ENCODE measurements at regions not wholly inside any gene's neighbourhood (a gene's known extent, or its start where the extent isn't known, plus 50 kb on each side); places are given as distances from the start of the nearest gene placed in this dataset.
"Not testable (repeated sequence)": the region's sequence is repeated elsewhere in the genome, so short reads cannot be mapped to it uniquely, and the experiment has no call there.

DNA sequence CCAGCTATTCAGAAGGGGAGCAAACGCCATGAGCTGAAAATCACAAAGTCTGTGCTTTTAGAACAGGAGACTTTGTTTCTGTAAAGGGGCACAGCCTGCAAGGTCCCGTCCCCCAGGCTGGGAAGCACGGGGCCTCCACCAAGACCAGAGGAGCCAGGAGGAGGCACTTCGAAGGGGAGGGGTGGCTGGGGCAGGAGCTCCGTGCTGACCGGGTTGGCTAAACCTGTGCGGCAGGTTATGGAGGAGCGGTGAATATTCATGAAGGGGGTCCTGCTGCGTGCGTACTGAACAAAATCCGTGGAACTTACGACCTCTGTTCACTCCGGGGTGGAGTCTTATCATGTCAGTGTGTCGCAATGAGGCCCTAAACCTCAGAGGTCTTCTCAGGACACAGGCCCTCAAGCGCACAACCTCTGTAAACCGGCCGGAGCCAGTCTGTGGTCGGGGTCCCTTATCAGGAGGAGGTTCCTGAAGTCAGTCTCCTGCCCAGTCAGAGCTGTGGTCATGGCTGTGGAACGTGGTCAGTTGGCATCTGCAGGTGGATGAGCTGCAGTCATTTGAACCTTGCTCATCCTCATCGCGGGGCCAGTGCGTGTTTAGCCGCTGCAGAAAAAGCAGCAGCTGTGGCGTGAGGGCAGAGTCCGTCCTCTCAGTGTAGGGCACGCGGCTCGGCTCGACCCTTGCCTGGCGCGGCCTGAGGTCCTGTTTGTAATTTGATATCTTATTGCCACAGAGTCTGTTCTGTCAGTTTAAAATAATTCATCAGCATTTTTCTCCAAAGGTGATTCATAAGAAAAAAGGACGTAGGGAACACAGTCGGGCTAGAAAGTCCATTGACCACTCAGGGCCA lies 5507.7 kb upstream of the TPTE start:
- H3K36me3 ChIP-seq (ENCODE audit: control insufficient read depth in 2 of 3, insufficient read depth in 3 of 3, low read length in 3 of 3); H3K9me3 Mint-ChIP-seq; H3K4me1 Mint-ChIP-seq; ATAC-seq; H3K4me1 ChIP-seq (ENCODE audit: control insufficient read depth in 2 of 2, insufficient read depth in 2 of 2, low read length in 2 of 2); H3K9me3 ChIP-seq (ENCODE audit: control insufficient read depth in 2 of 3, low read length in 3 of 3); H3K36me3 Mint-ChIP-seq; H3K27me3 Mint-ChIP-seq; DNase-seq; CTCF ChIA-PET; H3K4me3 Mint-ChIP-seq; H3K27ac ChIP-seq (ENCODE audit: low read depth, low read length); POLR2A ChIA-PET; H3K27ac Mint-ChIP-seq; H3K27me3 ChIP-seq (ENCODE audit: control insufficient read depth in 2 of 2, insufficient read depth in 2 of 2, low read length in 2 of 2); intact Hi-C loops (cut with micrococcal nuclease); H3K4me3 ChIP-seq (ENCODE audit: low read length): not testable (repeated sequence)

DNA sequence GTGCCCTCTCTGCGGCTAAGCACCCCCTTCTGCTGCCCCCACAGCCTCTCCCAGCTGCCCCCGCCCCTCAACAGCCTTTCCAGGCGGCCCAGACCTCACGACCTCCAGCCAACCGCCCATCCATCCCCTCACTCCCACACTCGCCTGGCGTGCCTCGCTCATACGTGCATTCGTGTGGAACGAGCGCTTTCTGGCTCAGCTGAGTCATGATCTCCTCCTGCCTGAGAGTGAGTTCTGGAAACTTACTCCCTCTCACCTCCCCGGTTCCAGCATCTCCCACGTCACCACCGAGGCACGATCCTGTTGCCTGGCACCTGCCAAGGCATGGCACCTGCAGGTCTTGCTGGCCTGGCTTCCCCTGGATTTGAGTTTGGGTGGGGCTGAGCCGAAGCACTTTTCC lies 5506.2 kb upstream of the TPTE start:
- ATAC-seq; intact Hi-C loops (cut with micrococcal nuclease); H3K4me3 Mint-ChIP-seq; H3K9me3 ChIP-seq (ENCODE audit: control insufficient read depth in 2 of 3, low read length in 3 of 3); H3K4me1 ChIP-seq (ENCODE audit: control insufficient read depth in 2 of 2, insufficient read depth in 2 of 2, low read length in 2 of 2); DNase-seq; H3K27me3 ChIP-seq (ENCODE audit: control insufficient read depth in 2 of 2, insufficient read depth in 2 of 2, low read length in 2 of 2); H3K36me3 ChIP-seq (ENCODE audit: control insufficient read depth in 2 of 3, insufficient read depth in 3 of 3, low read length in 3 of 3); CTCF ChIA-PET; H3K36me3 Mint-ChIP-seq; H3K27me3 Mint-ChIP-seq; POLR2A ChIA-PET; H3K9me3 Mint-ChIP-seq; H3K4me1 Mint-ChIP-seq; H3K27ac Mint-ChIP-seq; H3K27ac ChIP-seq (ENCODE audit: low read depth, low read length); H3K4me3 ChIP-seq (ENCODE audit: low read length): not testable (repeated sequence)

DNA sequence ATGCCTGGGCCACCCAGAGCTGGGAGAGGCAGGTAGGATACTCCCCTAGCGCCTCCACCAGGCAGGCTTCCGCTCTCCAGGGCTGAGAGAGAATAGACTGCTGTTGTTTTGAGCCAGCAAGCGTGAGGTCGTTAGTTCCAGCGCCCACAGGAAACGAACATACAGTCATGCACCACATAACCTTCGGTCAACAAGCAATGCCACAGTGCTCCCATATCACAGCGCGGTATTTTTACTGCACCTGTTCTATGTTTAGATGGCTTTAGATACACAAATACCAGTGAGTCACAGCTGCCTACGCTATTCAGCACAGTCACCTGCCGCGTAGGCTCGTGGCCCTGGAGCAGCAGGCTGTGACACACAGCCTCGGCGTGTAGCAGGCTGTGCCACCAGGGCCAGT lies 5502.3 kb upstream of the TPTE start:
- H3K36me3 ChIP-seq (ENCODE audit: control insufficient read depth in 2 of 3, insufficient read depth in 3 of 3, low read length in 3 of 3); H3K4me1 Mint-ChIP-seq; H3K27me3 Mint-ChIP-seq; H3K27me3 ChIP-seq (ENCODE audit: control insufficient read depth in 2 of 2, insufficient read depth in 2 of 2, low read length in 2 of 2); POLR2A ChIA-PET; CTCF ChIA-PET; H3K9me3 Mint-ChIP-seq; H3K4me1 ChIP-seq (ENCODE audit: control insufficient read depth in 2 of 2, insufficient read depth in 2 of 2, low read length in 2 of 2); H3K36me3 Mint-ChIP-seq; H3K27ac Mint-ChIP-seq; H3K27ac ChIP-seq (ENCODE audit: low read depth, low read length); H3K4me3 Mint-ChIP-seq; H3K9me3 ChIP-seq (ENCODE audit: control insufficient read depth in 2 of 3, low read length in 3 of 3); H3K4me3 ChIP-seq (ENCODE audit: low read length); intact Hi-C loops (cut with micrococcal nuclease); DNase-seq: not testable (repeated sequence)
- ATAC-seq: peak; percentile 76

DNA sequence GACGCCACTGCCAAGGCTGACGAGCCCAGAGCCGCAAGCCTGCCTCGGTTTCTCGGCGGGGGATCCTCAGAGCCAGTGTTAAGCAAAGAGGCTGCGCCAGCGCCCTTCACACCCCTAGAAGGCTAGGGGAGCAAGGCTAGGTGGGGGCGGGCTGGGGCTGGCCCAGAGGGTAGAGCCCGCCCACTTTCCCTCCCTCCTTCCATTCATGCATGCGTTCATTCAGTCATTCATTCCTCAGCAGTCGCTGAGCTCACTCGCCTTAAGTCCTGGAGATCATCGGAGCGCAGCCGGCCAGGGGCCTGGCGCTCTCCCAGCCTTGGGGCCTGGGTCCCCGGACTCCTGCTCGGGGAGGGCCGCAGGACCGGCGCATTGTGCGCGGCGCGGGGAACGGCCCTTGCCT lies 5499.6 kb upstream of the TPTE start:
- H3K27me3 ChIP-seq (ENCODE audit: control insufficient read depth in 2 of 2, insufficient read depth in 2 of 2, low read length in 2 of 2); H3K36me3 ChIP-seq (ENCODE audit: control insufficient read depth in 2 of 3, insufficient read depth in 3 of 3, low read length in 3 of 3); H3K36me3 Mint-ChIP-seq; H3K9me3 ChIP-seq (ENCODE audit: control insufficient read depth in 2 of 3, low read length in 3 of 3); H3K4me1 ChIP-seq (ENCODE audit: control insufficient read depth in 2 of 2, insufficient read depth in 2 of 2, low read length in 2 of 2); CTCF ChIA-PET; H3K4me3 Mint-ChIP-seq; intact Hi-C loops (cut with micrococcal nuclease); H3K4me1 Mint-ChIP-seq; H3K27ac ChIP-seq (ENCODE audit: low read depth, low read length); DNase-seq; H3K27me3 Mint-ChIP-seq; H3K27ac Mint-ChIP-seq; H3K4me3 ChIP-seq (ENCODE audit: low read length); POLR2A ChIA-PET; H3K9me3 Mint-ChIP-seq: not testable (repeated sequence)
- peak; percentile 49 for ATAC-seq

DNA sequence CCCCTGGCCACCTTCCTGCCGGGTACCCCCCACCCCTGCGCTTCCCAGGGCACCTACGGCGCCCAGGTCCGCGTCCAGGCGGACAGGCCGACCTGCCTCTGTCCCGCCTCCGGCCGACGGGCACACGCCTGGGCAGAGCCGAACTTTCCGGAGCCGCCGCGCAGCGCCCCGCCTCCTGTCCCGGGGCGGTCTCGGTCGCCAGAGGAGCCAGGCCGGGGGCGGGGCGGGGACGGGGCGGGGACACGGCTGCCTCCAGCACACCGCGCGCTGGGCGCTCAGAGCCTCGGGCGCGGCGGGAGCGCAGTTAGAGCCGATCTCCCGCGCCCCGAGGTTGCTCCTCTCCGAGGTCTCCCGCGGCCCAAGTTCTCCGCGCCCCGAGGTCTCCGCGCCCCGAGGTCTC lies 5499.1 kb upstream of the TPTE start:
- H3K27ac ChIP-seq (ENCODE audit: low read depth, low read length); intact Hi-C loops (cut with micrococcal nuclease); H3K36me3 Mint-ChIP-seq; H3K9me3 ChIP-seq (ENCODE audit: control insufficient read depth in 2 of 3, low read length in 3 of 3); H3K27ac Mint-ChIP-seq; H3K4me1 Mint-ChIP-seq; H3K4me1 ChIP-seq (ENCODE audit: control insufficient read depth in 2 of 2, insufficient read depth in 2 of 2, low read length in 2 of 2); POLR2A ChIA-PET; H3K4me3 Mint-ChIP-seq; H3K27me3 ChIP-seq (ENCODE audit: control insufficient read depth in 2 of 2, insufficient read depth in 2 of 2, low read length in 2 of 2); H3K36me3 ChIP-seq (ENCODE audit: control insufficient read depth in 2 of 3, insufficient read depth in 3 of 3, low read length in 3 of 3); DNase-seq; CTCF ChIA-PET; H3K27me3 Mint-ChIP-seq; H3K4me3 ChIP-seq (ENCODE audit: low read length); H3K9me3 Mint-ChIP-seq: not testable (repeated sequence)
- ATAC-seq: peak; percentile 72

DNA sequence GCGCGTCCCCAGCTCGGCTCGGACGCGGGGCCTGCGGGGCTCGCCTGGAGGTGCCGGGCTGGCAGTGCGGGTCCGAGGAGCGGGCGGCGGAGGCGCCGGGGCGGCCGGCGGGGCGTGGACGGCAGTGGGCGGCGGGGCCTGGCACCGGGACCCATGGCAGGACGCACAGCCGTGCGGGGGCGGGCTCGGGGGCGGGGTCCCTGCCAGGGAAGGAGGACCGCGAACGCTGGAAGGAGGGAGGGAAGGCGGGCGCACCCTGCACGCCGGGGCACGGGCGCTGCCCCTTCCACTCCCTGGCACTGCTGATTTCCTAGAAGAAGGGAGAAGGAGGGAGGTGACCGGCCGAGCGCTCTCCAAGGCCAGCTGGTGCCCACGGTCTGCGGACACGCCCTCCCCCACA lies 5498.6 kb upstream of the TPTE start:
- ATAC-seq; POLR2A ChIA-PET; H3K27me3 ChIP-seq (ENCODE audit: control insufficient read depth in 2 of 2, insufficient read depth in 2 of 2, low read length in 2 of 2); H3K36me3 ChIP-seq (ENCODE audit: control insufficient read depth in 2 of 3, insufficient read depth in 3 of 3, low read length in 3 of 3); H3K27me3 Mint-ChIP-seq; H3K27ac Mint-ChIP-seq; H3K27ac ChIP-seq (ENCODE audit: low read depth, low read length); DNase-seq; CTCF ChIA-PET; intact Hi-C loops (cut with micrococcal nuclease); H3K4me1 ChIP-seq (ENCODE audit: control insufficient read depth in 2 of 2, insufficient read depth in 2 of 2, low read length in 2 of 2); H3K4me3 ChIP-seq (ENCODE audit: low read length); H3K4me1 Mint-ChIP-seq; H3K9me3 Mint-ChIP-seq; H3K4me3 Mint-ChIP-seq; H3K36me3 Mint-ChIP-seq; H3K9me3 ChIP-seq (ENCODE audit: control insufficient read depth in 2 of 3, low read length in 3 of 3): not testable (repeated sequence)

DNA sequence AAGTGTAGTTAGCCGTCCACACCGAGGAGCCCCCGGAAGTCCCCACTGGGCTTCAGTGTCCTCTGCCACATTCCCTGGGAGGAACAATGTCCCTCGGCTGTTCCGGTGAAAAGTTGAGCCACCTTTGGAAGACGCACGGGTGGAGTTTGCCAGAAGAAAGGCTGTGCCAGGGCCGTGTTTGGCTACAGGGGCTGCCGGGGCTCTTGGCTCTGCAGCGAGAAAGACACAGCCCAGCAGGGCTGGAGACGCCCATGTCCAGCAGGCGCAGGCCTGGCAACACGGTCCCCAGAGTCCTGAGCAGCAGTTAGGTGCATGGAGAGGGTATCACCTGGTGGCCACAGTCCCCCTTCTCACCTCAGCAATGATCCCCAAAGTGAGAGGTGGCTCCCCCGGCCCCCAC lies 5486.2 kb upstream of the TPTE start:
- H3K4me3 Mint-ChIP-seq; H3K4me1 ChIP-seq (ENCODE audit: control insufficient read depth in 2 of 2, insufficient read depth in 2 of 2, low read length in 2 of 2); H3K27me3 ChIP-seq (ENCODE audit: control insufficient read depth in 2 of 2, insufficient read depth in 2 of 2, low read length in 2 of 2); CTCF ChIA-PET; H3K9me3 ChIP-seq (ENCODE audit: control insufficient read depth in 2 of 3, low read length in 3 of 3); H3K36me3 Mint-ChIP-seq; DNase-seq; ATAC-seq; H3K9me3 Mint-ChIP-seq; H3K27ac Mint-ChIP-seq; POLR2A ChIA-PET; H3K27me3 Mint-ChIP-seq; intact Hi-C loops (cut with micrococcal nuclease); H3K4me3 ChIP-seq (ENCODE audit: low read length); H3K27ac ChIP-seq (ENCODE audit: low read depth, low read length); H3K36me3 ChIP-seq (ENCODE audit: control insufficient read depth in 2 of 3, insufficient read depth in 3 of 3, low read length in 3 of 3); H3K4me1 Mint-ChIP-seq: not testable (repeated sequence)
